IMR-90 (cell line): ENCODE measurements at regions not wholly inside any gene's neighbourhood (a gene's known extent, or its start where the extent isn't known, plus 50 kb on each side); places are given as distances from the start of the nearest gene placed in this dataset.

Experiments used
- CEBPB ChIP-seq: IDR thresholded peaks from 2 replicates; pipeline ENCODE4 v1.6.1; 2012; ENCODE audit warnings: low read depth, low read length, improper control_type of control experiment
- CHD1 ChIP-seq: IDR thresholded peaks from 2 replicates; pipeline ENCODE4 v1.6.1; 2012; ENCODE audit warnings: low read depth, low read length, improper control_type of control experiment
- POLR2A ChIP-seq: IDR thresholded peaks from 2 replicates; pipeline ENCODE4 v1.6.1; 2012; ENCODE audit warnings: mild to moderate bottlenecking, low read depth, low read length
- TF ChIP-seq, protein P1 (sequence below): conservative IDR thresholded peaks from 2 replicates; pipeline ENCODE4 v1.5.1; 2012; ENCODE audit warnings: mild to moderate bottlenecking, low read depth, low read length, improper control_type of control experiment

DNA sequence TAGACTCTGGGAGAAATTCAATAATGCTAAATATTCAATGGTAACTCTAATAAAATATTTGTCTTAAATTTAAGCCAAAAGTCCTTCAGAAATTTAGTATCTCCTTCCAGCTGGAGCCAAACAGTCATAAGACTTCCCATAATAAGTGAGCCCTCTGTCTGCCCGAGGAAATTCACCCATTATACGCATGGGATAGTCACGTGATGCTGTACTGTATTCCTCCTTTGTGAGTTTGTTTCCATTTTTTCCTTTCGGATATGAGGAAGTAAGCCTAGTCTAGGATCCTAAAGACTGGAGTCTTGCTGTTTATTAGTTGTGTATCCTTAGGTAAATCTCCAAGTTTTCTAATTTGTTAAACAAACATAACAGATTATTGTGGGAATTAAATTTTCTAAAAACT lies 110.4 kb upstream of the PLAAT1 start:
- TF ChIP-seq, protein P1, sequence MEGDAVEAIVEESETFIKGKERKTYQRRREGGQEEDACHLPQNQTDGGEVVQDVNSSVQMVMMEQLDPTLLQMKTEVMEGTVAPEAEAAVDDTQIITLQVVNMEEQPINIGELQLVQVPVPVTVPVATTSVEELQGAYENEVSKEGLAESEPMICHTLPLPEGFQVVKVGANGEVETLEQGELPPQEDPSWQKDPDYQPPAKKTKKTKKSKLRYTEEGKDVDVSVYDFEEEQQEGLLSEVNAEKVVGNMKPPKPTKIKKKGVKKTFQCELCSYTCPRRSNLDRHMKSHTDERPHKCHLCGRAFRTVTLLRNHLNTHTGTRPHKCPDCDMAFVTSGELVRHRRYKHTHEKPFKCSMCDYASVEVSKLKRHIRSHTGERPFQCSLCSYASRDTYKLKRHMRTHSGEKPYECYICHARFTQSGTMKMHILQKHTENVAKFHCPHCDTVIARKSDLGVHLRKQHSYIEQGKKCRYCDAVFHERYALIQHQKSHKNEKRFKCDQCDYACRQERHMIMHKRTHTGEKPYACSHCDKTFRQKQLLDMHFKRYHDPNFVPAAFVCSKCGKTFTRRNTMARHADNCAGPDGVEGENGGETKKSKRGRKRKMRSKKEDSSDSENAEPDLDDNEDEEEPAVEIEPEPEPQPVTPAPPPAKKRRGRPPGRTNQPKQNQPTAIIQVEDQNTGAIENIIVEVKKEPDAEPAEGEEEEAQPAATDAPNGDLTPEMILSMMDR: no peak
- TF ChIP-seq CEBPB (no peak), POLR2A (no peak), CHD1 (no peak)
